LNCAP (cell line): ENCODE measurements at regions not wholly inside any gene's neighbourhood (a gene's known extent, or its start where the extent isn't known, plus 50 kb on each side); places are given as distances from the start of the nearest gene placed in this dataset.

Experiments
- CTCF ChIP-seq: fragments of 450-650 bp; IDR thresholded peaks from 2 replicates; pipeline ENCODE4 v1.5.1; 2017; ENCODE audit warnings: mild to moderate bottlenecking

DNA sequence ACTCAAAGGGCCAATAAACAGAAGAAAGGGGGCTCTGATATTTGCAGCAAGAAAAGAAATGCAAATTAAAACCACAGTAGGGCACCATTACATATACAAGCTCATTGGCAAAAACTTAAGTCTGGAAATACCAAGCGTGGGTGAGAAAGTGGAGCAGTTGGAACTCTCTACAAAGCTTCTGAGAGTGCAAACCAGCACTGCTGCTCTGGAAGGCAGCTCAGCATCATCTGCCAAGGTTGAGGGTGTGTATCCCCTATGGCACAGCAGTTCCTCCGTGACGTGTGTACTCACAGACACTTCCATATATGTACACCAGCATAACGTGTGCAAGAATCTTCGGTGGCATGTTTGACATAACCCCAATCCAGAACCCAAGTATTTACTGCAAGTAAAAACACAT lies 271.0 kb upstream of the ATP10A start:
- no peak for TF ChIP-seq CTCF

- no peak for TF ChIP-seq CTCF
These were observed 269.7 kb upstream of the ATP10A start for GRCh38 chr15:26132811-26133210.

- no peak for TF ChIP-seq CTCF
These were observed 266.7 kb upstream of the ATP10A start for GRCh38 chr15:26129852-26130251.

DNA sequence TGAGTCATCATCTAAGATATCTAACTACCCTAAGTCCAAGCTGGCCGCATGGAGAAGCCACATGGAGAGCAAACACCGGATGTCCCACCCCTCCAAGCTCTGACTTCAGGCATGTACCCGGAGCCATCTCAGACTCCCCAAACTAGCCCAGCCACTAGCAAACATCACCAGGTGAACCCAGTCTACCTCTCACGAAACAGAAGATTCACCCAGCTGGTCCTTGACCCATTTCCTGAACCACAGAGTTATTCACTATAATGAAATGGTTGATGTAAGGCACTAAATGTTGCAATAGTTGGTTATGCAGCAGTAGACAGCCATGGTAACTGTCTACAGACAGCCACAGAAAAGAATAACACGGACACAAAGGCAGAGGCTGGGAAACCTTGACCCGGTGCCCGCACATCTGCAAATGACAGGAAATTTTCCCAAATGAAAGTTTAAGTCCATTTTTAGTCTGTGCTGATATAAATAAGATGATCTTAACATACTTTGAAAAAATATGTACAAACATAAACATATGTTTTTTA lies 265.5 kb upstream of the ATP10A start:
- TF ChIP-seq CTCF = no peak

GRCh38 chr15:26126819-26127387 lies 263.8 kb upstream of the ATP10A start:
- TF ChIP-seq CTCF = no peak

DNA sequence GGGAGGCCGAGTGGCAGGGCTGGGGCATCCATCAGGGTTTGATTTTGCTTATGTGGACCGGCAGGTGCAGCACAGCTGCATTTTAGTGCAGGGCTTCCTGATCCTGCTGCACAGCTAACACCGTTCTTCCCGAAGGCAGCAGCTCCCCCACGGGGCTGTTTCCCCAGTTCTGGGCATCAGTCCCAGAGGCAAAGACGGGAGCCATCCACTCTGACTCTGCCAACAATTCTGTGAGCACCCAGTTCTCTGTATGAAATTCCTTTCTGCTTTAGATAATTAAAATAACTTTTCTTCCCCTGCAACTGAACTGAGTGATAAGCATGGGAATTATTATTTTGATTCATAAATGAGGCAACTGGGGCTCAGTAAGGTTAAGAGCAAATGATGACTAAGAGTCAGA lies 262.9 kb upstream of the ATP10A start:
- TF ChIP-seq CTCF = no peak

- TF ChIP-seq CTCF = no peak
These were observed 262.5 kb upstream of the ATP10A start for GRCh38 chr15:26125664-26126063.

DNA sequence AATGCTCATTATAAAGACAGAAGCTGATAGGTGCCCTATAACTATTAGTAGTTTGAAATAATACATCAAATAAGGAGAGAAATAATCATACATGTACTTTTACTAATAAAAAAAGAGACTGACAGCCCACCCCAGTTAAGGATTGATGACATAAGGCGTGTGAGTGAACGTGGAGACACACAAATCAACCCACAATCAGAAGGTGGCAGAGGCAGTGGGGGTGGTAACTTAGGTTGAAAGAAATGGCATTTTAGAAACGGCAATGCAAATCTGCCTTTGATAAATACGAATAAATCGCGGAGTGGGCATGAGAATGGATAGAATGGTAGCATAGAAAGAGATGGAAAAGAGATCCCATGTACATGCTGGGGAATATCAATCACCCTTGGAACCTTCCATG lies 256.2 kb upstream of the ATP10A start:
- no peak for TF ChIP-seq CTCF
